ENCODE measurements at regions not wholly inside any gene's neighbourhood (a gene's known extent, or its start where the extent isn't known, plus 50 kb on each side); places are given as distances from the start of the nearest gene placed in this dataset.
"Not testable (repeated sequence)": the region's sequence is repeated elsewhere in the genome, so short reads cannot be mapped to it uniquely, and the experiment has no call there.

- no peak for DNase-seq (ENCODE audit: low read depth in 2 of 2)
These were observed 175.8 kb upstream of the NPY2R start for GRCh38 chr4:155032521-155033229.

- DNase-seq (ENCODE audit: low read depth in 2 of 2): no peak
These were observed 174.8 kb upstream of the NPY2R start for GRCh38 chr4:155033604-155034003.

- DNase-seq (ENCODE audit: low read depth in 2 of 2): no peak
These were observed 171.4 kb upstream of the NPY2R start for GRCh38 chr4:155037031-155037430.

GRCh38 chr4:155038459-155038858, 170.0 kb upstream of the NPY2R start:
- DNase-seq (ENCODE audit: low read depth in 2 of 2): no peak

GRCh38 chr4:155039162-155039561, 169.3 kb upstream of the NPY2R start:
- DNase-seq (ENCODE audit: low read depth in 2 of 2): no peak

GRCh38 chr4:155040031-155040430, 168.4 kb upstream of the NPY2R start:
- DNase-seq (ENCODE audit: low read depth in 2 of 2): no peak

GRCh38 chr4:155042014-155042413, 166.4 kb upstream of the NPY2R start:
- DNase-seq (ENCODE audit: low read depth in 2 of 2): no peak

- not testable (repeated sequence) for DNase-seq (ENCODE audit: low read depth in 2 of 2)
These were observed 164.2 kb upstream of the NPY2R start for GRCh38 chr4:155044251-155044650.

- no peak for DNase-seq (ENCODE audit: low read depth in 2 of 2)
These were observed 160.7 kb upstream of the NPY2R start for GRCh38 chr4:155047755-155048154.

- not testable (repeated sequence) for DNase-seq (ENCODE audit: low read depth in 2 of 2)
These were observed 154.4 kb upstream of the NPY2R start for GRCh38 chr4:155054042-155054441.

- DNase-seq (ENCODE audit: low read depth in 2 of 2): no peak
These were observed 148.0 kb upstream of the NPY2R start for GRCh38 chr4:155060419-155060818.

GRCh38 chr4:155060873-155061272, 147.6 kb upstream of the NPY2R start:
- no peak for DNase-seq (ENCODE audit: low read depth in 2 of 2)

- DNase-seq (ENCODE audit: low read depth in 2 of 2): no peak
These were observed 145.5 kb upstream of the NPY2R start for GRCh38 chr4:155062948-155063347.

- not testable (repeated sequence) for DNase-seq (ENCODE audit: low read depth in 2 of 2)
These were observed 143.5 kb upstream of the NPY2R start for GRCh38 chr4:155064934-155065333.

GRCh38 chr4:155066871-155067270, 141.6 kb upstream of the NPY2R start:
- DNase-seq (ENCODE audit: low read depth in 2 of 2): no peak

GRCh38 chr4:155071962-155072361, 136.5 kb upstream of the NPY2R start:
- DNase-seq (ENCODE audit: low read depth in 2 of 2): no peak

GRCh38 chr4:155072417-155072816, 136.0 kb upstream of the NPY2R start:
- no peak for DNase-seq (ENCODE audit: low read depth in 2 of 2)

- no peak for DNase-seq (ENCODE audit: low read depth in 2 of 2)
These were observed 134.6 kb upstream of the NPY2R start for GRCh38 chr4:155073852-155074251.

GRCh38 chr4:155076256-155076785, 132.1 kb upstream of the NPY2R start:
- no peak for DNase-seq (ENCODE audit: low read depth in 2 of 2)

GRCh38 chr4:155077452-155078229, 130.8 kb upstream of the NPY2R start:
- no peak for DNase-seq (ENCODE audit: low read depth in 2 of 2)

GRCh38 chr4:155079871-155080270, 128.6 kb upstream of the NPY2R start:
- no peak for DNase-seq (ENCODE audit: low read depth in 2 of 2)

GRCh38 chr4:155081222-155081621, 127.2 kb upstream of the NPY2R start:
- DNase-seq (ENCODE audit: low read depth in 2 of 2): no peak

All from stimulated activated CD4-positive, alpha-beta T cell treated with anti-CD3 and anti-CD28 coated beads, Interleukin-15, amount 100 ng/mL, for 48 hours (primary cell).